Gastrocnemius medialis (tissue), 4 donors: ENCODE measurements at regions not wholly inside any gene's neighbourhood (a gene's known extent, or its start where the extent isn't known, plus 50 kb on each side); places are given as distances from the start of the nearest gene placed in this dataset.

Experiments
- ATAC-seq, 2 donors: fragments of 150-250 bp; one replicate each; pipeline ENCODE4 v1.9.1; 2016
- DNase-seq, 2 donors: peaks; one replicate each; pipeline ENCODE4 v3.0.0-alpha.2; 2019
- H3K27ac ChIP-seq, 4 donors: fragments of 200-600 bp; sonication (generic); 1 replicate in 1 of 4; 2 replicates in 3 of 4; pipeline ENCODE4 v1.5.1; 2016 to 2018; ENCODE audit warnings: mild to moderate bottlenecking in 2 of 4, moderate library complexity in 1 of 4
- H3K27me3 ChIP-seq, 3 donors: fragments of 200-600 bp; sonication (generic) in 2 of 3; 1 replicate in 1 of 3; 2 replicates in 2 of 3; pipeline versions ENCODE4 v1.5.1 to v1.6.0; 2016 to 2019; ENCODE audit warnings: mild to moderate bottlenecking in 1 of 3, moderate library complexity in 1 of 3
- H3K36me3 ChIP-seq, 2 donors: fragments of 200-600 bp; sonication (generic) in 1 of 2; one replicate each; pipeline ENCODE4 v1.5.1; 2017 to 2018
- H3K4me1 ChIP-seq, 2 donors: fragments of 200-600 bp; sonication (generic) in 1 of 2; one replicate each; pipeline ENCODE4 v1.5.1; 2016 to 2017; ENCODE audit warnings: mild to moderate bottlenecking in 2 of 2
- H3K4me3 ChIP-seq, 4 donors: fragments of 200-600 bp; sonication (generic) in 3 of 4; 1 replicate in 1 of 4; 2 replicates in 3 of 4; pipeline ENCODE4 v1.5.1; 2016 to 2019; ENCODE audit warnings: mild to moderate bottlenecking in 2 of 4
- H3K9me3 ChIP-seq, 3 donors: fragments of 200-600 bp; sonication (generic) in 2 of 3; 1 replicate in 1 of 3; 2 replicates in 2 of 3; pipeline ENCODE4 v1.5.1; 2016 to 2019
- POLR2A ChIP-seq, 2 donors: fragments of 450-650 bp; IDR thresholded peaks; one replicate each; pipeline ENCODE4 v1.6.1; 2017; ENCODE audit warnings: antibody characterized with exemption in 2 of 2, mild to moderate bottlenecking in 2 of 2, moderate library complexity in 2 of 2
- in situ Hi-C, 4 donors: fragments of 200-750 bp; cut with MboI; loops; one replicate each; pipeline versions ENCODE4 v1.15.0 to v1.8.0; 2017; ENCODE audit warnings: low sequenced_read_pairs in 4 of 4
- intact Hi-C: fragments of 100-400 bp; cut with DNase I; formaldehyde crosslinking; loops from one replicate; pipeline ENCODE4 v1.15.1; 2023; ENCODE audit warnings: low total_unique reads
- TF ChIP-seq, protein P1 (sequence below), 5 experiments: fragments of 450-650 bp in 3 of 5; fragments of 200-600 bp in 2 of 5; sonication (generic) in 2 of 5; IDR thresholded peaks in 4 of 5; conservative IDR thresholded peaks in 1 of 5; 1 replicate in 4 of 5; 2 replicates in 1 of 5; pipeline ENCODE4 v1.5.1; 2016 to 2019; ENCODE audit warnings: antibody characterized with exemption in 5 of 5, mild to moderate bottlenecking in 3 of 5, moderate library complexity in 3 of 5

GRCh38 chr6:167735084-167735950, 91.4 kb upstream of the AFDN start:
- no peak for DNase-seq
- H3K4me3 ChIP-seq = no peak overlapping the region
- no peak overlapping the region for H3K27ac ChIP-seq
- TF ChIP-seq, protein P1, sequence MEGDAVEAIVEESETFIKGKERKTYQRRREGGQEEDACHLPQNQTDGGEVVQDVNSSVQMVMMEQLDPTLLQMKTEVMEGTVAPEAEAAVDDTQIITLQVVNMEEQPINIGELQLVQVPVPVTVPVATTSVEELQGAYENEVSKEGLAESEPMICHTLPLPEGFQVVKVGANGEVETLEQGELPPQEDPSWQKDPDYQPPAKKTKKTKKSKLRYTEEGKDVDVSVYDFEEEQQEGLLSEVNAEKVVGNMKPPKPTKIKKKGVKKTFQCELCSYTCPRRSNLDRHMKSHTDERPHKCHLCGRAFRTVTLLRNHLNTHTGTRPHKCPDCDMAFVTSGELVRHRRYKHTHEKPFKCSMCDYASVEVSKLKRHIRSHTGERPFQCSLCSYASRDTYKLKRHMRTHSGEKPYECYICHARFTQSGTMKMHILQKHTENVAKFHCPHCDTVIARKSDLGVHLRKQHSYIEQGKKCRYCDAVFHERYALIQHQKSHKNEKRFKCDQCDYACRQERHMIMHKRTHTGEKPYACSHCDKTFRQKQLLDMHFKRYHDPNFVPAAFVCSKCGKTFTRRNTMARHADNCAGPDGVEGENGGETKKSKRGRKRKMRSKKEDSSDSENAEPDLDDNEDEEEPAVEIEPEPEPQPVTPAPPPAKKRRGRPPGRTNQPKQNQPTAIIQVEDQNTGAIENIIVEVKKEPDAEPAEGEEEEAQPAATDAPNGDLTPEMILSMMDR (IDR thresholded peaks at IDR 0.05 in 4 of 5, conservative IDR thresholded peaks at IDR 0.05 in 1 of 5) = no peak
- TF ChIP-seq POLR2A (IDR thresholded peaks at IDR 0.05) = no peak
- no peak for ATAC-seq
- in situ Hi-C loops = no loop called here
- peaks cover 0 to 3% of the 10 kb centered on the region in 2 donors for H3K4me1 ChIP-seq
- intact Hi-C loops = no loop called here
- no peaks in the 10 kb centered on the region for H3K27me3 ChIP-seq
- no peaks in the 10 kb centered on the region for H3K36me3 ChIP-seq
- no peaks in the 10 kb centered on the region for H3K9me3 ChIP-seq

GRCh38 chr6:167735951-167736288, 90.8 kb upstream of the AFDN start:
- TF ChIP-seq POLR2A (IDR thresholded peaks at IDR 0.05) = no peak
- TF ChIP-seq, protein P1 (IDR thresholded peaks at IDR 0.05 in 4 of 5, conservative IDR thresholded peaks at IDR 0.05 in 1 of 5) = no peak
- no peaks in the 10 kb centered on the region for H3K27me3 ChIP-seq
- peaks cover 0 to 3% of the 10 kb centered on the region in 2 donors for H3K4me1 ChIP-seq
- in situ Hi-C loops (no loop called here), intact Hi-C loops (no loop called here)
- no peak overlapping the region for H3K4me3 ChIP-seq
- DNase-seq (no peak), ATAC-seq (no peak)
- no peaks in the 10 kb centered on the region for H3K9me3 ChIP-seq
- H3K36me3 ChIP-seq = no peaks in the 10 kb centered on the region
- H3K27ac ChIP-seq = no peak overlapping the region

GRCh38 chr6:167736486-167737204, 90.1 kb upstream of the AFDN start:
- intact Hi-C loops = no loop called here
- in situ Hi-C loops = no loop called here
- ATAC-seq = no peak

DNA sequence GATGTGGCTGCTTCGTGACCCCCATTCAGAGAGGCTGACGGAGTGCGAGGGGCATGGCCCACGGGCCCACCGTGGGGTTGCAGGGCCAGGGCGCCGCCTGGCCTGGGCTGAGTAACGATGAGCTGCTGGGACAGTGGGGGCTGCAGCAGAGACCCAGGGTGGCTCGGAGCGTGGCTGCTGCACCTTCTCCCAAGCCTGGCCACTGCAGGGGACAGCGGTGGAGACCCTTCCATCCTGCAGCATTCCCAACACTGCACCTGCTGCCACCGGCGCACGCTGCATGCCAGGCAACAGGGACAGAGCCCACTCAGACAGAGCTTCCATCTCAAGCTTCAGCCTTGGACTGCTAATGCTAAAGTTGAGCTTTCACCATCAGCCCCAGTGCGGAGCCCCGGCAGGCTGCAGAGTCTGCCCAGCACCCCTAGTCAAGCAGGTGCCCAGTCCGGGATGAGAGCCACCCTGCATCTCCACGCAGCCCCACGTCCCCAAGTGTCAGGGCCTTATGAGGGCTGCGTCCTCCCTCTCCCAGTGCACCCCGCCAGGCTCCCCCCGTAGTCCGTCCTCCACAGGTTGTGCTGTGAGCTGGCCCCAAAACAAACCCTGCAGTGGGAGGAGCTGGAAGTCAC, 89.4 kb upstream of the AFDN start:
- no peak for DNase-seq
- no peak for ATAC-seq
- H3K4me1 ChIP-seq = peaks cover 0 to 3% of the 10 kb centered on the region in 2 donors
- no peak overlapping the region for H3K4me3 ChIP-seq
- no peak for TF ChIP-seq POLR2A (IDR thresholded peaks at IDR 0.05)
- TF ChIP-seq, protein P1 (IDR thresholded peaks at IDR 0.05 in 4 of 5, conservative IDR thresholded peaks at IDR 0.05 in 1 of 5) = no peak
- intact Hi-C loops = no loop called here
- H3K9me3 ChIP-seq = no peaks in the 10 kb centered on the region
- no peaks in the 10 kb centered on the region for H3K27me3 ChIP-seq
- no peak overlapping the region for H3K27ac ChIP-seq
- no peaks in the 10 kb centered on the region for H3K36me3 ChIP-seq
- in situ Hi-C loops = no loop called here

More at GRCh38 chr6:167736486-167737204, 90.1 kb upstream of the AFDN start:
- Histone ChIP-seq H3K9me3 (no peaks in the 10 kb centered on the region), H3K27ac (no peak overlapping the region), H3K4me3 (no peak overlapping the region), H3K4me1 (peaks cover 0 to 3% of the 10 kb centered on the region in 2 donors), H3K27me3 (no peaks in the 10 kb centered on the region), H3K36me3 (no peaks in the 10 kb centered on the region)
- DNase-seq = no peak
- TF ChIP-seq, protein P1 (IDR thresholded peaks at IDR 0.05 in 4 of 5, conservative IDR thresholded peaks at IDR 0.05 in 1 of 5) = no peak
- no peak for TF ChIP-seq POLR2A (IDR thresholded peaks at IDR 0.05)
